ENCODE measurements at regions not wholly inside any gene's neighbourhood (a gene's known extent, or its start where the extent isn't known, plus 50 kb on each side); places are given as distances from the start of the nearest gene placed in this dataset.

DNA sequence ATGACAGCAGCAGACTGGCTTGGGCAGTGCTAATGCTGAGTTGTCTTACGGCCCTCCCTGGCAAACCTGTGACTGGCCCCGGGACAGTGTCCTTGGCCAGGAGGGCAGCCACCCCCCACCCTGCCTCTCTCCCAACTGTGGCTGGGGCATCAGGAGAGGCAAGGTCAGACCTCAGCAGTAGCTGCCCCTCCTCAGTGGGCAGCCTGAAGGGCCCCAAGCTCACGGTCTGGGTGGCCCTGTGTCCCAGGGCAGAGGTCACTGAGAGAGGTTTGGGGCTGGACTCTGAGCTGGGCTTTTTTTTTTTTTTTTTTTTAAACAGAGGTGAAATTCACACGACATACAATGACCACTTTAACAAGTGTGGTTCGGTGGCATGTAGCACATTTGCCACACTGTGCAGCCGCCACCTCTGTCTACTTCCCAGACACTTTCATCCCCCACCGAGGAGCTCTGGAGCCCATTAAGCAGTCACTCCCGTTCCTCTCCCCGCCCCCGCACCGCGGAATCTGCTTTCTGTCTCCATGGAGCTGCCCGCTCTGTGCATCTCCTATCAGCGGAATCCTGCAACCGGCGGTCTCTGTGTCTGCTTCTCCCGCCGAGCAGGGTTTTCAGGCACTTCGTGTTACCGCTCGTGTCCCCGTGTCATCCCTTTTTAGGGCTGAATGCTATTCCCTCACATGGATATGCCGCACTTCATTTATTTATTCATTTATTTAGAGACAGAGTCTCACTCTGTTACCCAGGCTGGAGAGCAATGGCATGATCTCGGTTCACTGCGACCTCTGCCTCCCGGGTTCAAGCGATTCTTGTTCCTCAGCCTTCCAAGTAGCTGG lies 67.9 kb upstream of the GATA5 start (continued):
- 0 out of 2 replicates have a peak, but pooled peaks have one; percentile 15 for TF ChIP-seq SOX5 (CRISPR knock-in tag; IDR thresholded peaks at IDR 0.05; ENCODE audit: borderline replicate concordance)
- 0 out of 2 replicates have a peak, but pooled peaks have one; percentile 33 for TF ChIP-seq STAT5B (CRISPR knock-in tag; IDR thresholded peaks at IDR 0.05)
- TF ChIP-seq RXRA (CRISPR knock-in tag; IDR thresholded peaks at IDR 0.05): peak; percentile 88
- peak; percentile 75; the same call in 1 of the 2 replicates for TF ChIP-seq MTA1 (CRISPR knock-in tag; IDR thresholded peaks at IDR 0.05; ENCODE audit: borderline replicate concordance)
- 0 out of 2 replicates have a peak, but pooled peaks have one; percentile 8 for TF ChIP-seq ZFY (CRISPR knock-in tag; IDR thresholded peaks at IDR 0.05)
- TF ChIP-seq NR2F2 (IDR thresholded peaks at IDR 0.05; ENCODE audit: borderline replicate concordance, low read depth): peak; percentile 76; the same call in 1 of the 2 replicates
- TF ChIP-seq DMAP1 (CRISPR knock-in tag; IDR thresholded peaks at IDR 0.05): peak; percentile 28; the same call in 1 of the 2 replicates
- TF ChIP-seq NR2F6 (IDR thresholded peaks at IDR 0.05): peak; percentile 88
- peak; percentile 81 for TF ChIP-seq NR2F6 (CRISPR knock-in tag; IDR thresholded peaks at IDR 0.05)
- no peak for TF ChIP-seq ZFP36L2 (CRISPR knock-in tag; IDR thresholded peaks at IDR 0.05)
- peak; percentile 74 for TF ChIP-seq PPARG (CRISPR knock-in tag; conservative IDR thresholded peaks at IDR 0.05)

- Histone ChIP-seq H4K20me1 (ENCODE audit: insufficient read depth, low read length) (no peaks in the 10 kb centered on the region), H3K36me3 (replicated peaks in 1 of 2; ENCODE audit: control insufficient read depth in 1 of 2, insufficient read depth in 2 of 2, low read length in 2 of 2) (no peaks in the 10 kb centered on the region), H3K4me3 (replicated peaks in 1 of 3; ENCODE audit: insufficient read depth in 1 of 3, low read depth in 2 of 3, low read length in 3 of 3) (no peak overlapping the region), H3K4me2 (ENCODE audit: low read depth, low read length) (no peak overlapping the region), H3K9me3 (ENCODE audit: low read length) (peaks cover 8% of the 10 kb centered on the region), H3K4me1 (ENCODE audit: insufficient read depth, low read length) (peaks cover 39% of the 10 kb centered on the region), H2AFZ (ENCODE audit: low read length) (no peak overlapping the region), H3K27ac (ENCODE audit: extremely low read length, insufficient read depth, low read length) (no peak overlapping the region), H3K27me3 (ENCODE audit: control insufficient read depth in 1 of 2, insufficient read depth in 2 of 2, low read length in 2 of 2) (peaks cover 41 to 58% of the 10 kb centered on the region in 2 experiments), H3K9ac (ENCODE audit: insufficient read depth, low read depth, low read length) (no peak overlapping the region), H3K79me2 (ENCODE audit: insufficient read depth, low read length) (no peaks in the 10 kb centered on the region)
- in situ Hi-C loops (cut with HindIII; ENCODE audit: extremely low pct_ligation_motif_present, low pct_unique_long_range_greater_than_20kb) (no loop called here), intact Hi-C loops (cut with micrococcal nuclease; ENCODE audit: unreplicated experiment) (no loop called here)
- ATAC-seq (no peak), DNase-seq (ENCODE audit: low spot score) (no peak), FAIRE-seq (no peak)
- WGBS (ENCODE audit: low lambda C conversion rate): 71% methylated on average over 9 of the region's 9 CpGs
- POLR2A ChIA-PET: no interaction called here
- TF ChIP-seq ZNF772 (CRISPR knock-in tag; IDR thresholded peaks at IDR 0.05): 0 out of 2 replicates have a peak, but pooled peaks have one; percentile 26
- TF ChIP-seq ZNF710 (CRISPR knock-in tag; IDR thresholded peaks at IDR 0.05; ENCODE audit: borderline replicate concordance): no peak
- no peak for TF ChIP-seq ZFP62 (CRISPR knock-in tag; IDR thresholded peaks at IDR 0.05)
- TF ChIP-seq, protein P1, sequence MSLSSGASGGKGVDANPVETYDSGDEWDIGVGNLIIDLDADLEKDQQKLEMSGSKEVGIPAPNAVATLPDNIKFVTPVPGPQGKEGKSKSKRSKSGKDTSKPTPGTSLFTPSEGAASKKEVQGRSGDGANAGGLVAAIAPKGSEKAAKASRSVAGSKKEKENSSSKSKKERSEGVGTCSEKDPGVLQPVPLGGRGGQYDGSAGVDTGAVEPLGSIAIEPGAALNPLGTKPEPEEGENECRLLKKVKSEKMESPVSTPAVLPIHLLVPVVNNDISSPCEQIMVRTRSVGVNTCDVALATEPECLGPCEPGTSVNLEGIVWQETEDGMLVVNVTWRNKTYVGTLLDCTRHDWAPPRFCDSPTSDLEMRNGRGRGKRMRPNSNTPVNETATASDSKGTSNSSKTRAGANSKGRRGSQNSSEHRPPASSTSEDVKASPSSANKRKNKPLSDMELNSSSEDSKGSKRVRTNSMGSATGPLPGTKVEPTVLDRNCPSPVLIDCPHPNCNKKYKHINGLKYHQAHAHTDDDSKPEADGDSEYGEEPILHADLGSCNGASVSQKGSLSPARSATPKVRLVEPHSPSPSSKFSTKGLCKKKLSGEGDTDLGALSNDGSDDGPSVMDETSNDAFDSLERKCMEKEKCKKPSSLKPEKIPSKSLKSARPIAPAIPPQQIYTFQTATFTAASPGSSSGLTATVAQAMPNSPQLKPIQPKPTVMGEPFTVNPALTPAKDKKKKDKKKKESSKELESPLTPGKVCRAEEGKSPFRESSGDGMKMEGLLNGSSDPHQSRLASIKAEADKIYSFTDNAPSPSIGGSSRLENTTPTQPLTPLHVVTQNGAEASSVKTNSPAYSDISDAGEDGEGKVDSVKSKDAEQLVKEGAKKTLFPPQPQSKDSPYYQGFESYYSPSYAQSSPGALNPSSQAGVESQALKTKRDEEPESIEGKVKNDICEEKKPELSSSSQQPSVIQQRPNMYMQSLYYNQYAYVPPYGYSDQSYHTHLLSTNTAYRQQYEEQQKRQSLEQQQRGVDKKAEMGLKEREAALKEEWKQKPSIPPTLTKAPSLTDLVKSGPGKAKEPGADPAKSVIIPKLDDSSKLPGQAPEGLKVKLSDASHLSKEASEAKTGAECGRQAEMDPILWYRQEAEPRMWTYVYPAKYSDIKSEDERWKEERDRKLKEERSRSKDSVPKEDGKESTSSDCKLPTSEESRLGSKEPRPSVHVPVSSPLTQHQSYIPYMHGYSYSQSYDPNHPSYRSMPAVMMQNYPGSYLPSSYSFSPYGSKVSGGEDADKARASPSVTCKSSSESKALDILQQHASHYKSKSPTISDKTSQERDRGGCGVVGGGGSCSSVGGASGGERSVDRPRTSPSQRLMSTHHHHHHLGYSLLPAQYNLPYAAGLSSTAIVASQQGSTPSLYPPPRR (CRISPR knock-in tag; IDR thresholded peaks at IDR 0.05; ENCODE audit: borderline replicate concordance): 0 out of 2 replicates have a peak, but pooled peaks have one; percentile 18
- peak; percentile 98 for TF ChIP-seq ZNF776 (CRISPR knock-in tag; IDR thresholded peaks at IDR 0.05)
- no TSS peak for BruUV-seq (replicated peaks)
- CTCF ChIA-PET (ENCODE audit: low intra/inter-chr PET ratio, low total read pairs): no interaction called here
Measured at GRCh38 chr20:62544505-62545055, 68.8 kb upstream of the GATA5 start.

All from HepG2 (cell line).